GM12874 (cell line): ENCODE measurements at regions not wholly inside any gene's neighbourhood (a gene's known extent, or its start where the extent isn't known, plus 50 kb on each side); places are given as distances from the start of the nearest gene placed in this dataset.
A peak's percentile ranks its signal among the peaks of the same experiment; 100 is the strongest.

ENCODE experiments used
- TF ChIP-seq, protein P1 (sequence below): IDR thresholded peaks from 2 replicates; pipeline ENCODE4 v1.5.1; 2011; ENCODE audit warnings: low read depth, mild to moderate bottlenecking, control low read depth, low read length, moderate library complexity; ENCODE audit not compliant: insufficient read depth

DNA sequence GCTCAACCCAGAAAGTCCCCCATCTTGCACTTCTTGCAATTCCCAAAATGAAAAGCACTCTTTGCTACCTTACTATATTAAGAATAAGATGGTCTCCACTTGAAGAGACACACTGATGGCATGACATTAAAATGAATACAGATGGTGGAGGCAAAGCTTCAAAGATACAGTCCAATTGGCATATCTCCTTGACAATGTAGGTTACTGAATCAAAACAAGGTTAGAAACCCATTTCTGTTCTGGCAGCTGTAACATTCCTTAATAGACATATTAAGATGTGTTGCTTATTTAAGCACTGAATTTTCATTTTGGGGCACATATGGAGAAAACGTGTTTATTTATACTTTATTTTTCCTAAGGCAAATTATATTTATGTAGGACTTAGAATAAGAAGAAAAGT is 1262.8 kb upstream of the CDH8 start:
- TF ChIP-seq, protein P1, sequence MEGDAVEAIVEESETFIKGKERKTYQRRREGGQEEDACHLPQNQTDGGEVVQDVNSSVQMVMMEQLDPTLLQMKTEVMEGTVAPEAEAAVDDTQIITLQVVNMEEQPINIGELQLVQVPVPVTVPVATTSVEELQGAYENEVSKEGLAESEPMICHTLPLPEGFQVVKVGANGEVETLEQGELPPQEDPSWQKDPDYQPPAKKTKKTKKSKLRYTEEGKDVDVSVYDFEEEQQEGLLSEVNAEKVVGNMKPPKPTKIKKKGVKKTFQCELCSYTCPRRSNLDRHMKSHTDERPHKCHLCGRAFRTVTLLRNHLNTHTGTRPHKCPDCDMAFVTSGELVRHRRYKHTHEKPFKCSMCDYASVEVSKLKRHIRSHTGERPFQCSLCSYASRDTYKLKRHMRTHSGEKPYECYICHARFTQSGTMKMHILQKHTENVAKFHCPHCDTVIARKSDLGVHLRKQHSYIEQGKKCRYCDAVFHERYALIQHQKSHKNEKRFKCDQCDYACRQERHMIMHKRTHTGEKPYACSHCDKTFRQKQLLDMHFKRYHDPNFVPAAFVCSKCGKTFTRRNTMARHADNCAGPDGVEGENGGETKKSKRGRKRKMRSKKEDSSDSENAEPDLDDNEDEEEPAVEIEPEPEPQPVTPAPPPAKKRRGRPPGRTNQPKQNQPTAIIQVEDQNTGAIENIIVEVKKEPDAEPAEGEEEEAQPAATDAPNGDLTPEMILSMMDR, result no peak

DNA sequence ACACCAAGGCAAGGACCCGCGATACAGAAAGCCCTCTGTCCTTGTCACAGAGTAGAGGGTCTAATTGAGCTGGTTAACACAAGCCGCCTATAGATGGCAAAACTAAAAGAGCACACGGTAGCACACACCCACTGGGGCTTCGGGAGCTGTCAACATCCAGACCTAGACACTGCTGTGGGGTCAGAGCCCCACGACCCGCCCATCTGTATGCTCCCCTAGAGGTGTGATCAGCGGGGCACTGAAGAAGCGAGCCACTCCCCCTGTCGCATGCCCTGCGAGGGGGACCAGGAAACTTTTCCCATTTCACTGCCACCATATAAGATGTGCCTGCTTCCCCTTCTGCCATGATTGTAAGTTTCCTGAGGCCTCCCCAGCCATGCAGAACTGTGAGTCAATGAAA is 1255.8 kb upstream of the CDH8 start:
- TF ChIP-seq, protein P1, result no peak

GRCh38 chr16:63289834-63290460 is 1253.7 kb upstream of the CDH8 start:
- TF ChIP-seq, protein P1, result peak; percentile 65; the same call in 1 of the 2 replicates

- TF ChIP-seq, protein P1, result no peak
Measured at GRCh38 chr16:63287401-63287800, 1251.2 kb upstream of the CDH8 start.

- TF ChIP-seq, protein P1, result no peak
Measured at GRCh38 chr16:63283721-63284120, 1247.5 kb upstream of the CDH8 start.

DNA sequence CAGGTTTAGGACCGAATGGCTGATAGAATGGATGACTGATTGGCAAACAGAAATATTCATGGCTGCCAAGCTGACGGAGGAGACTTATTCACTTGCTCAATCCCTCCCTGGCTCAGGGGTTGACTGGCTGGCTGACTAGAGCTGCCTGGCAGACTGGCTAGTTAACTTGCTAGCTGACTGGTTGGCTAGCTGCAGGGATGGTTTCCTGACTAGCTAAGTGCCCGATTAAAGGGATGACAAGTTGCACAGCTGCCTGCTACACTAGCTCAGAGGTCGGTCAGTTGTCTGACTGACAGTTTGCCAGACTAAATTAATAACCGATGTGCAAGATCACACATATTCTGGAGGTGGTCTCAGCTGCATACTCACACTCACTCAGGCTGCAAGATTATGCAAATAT is 1208.4 kb upstream of the CDH8 start:
- TF ChIP-seq, protein P1, result no peak

DNA sequence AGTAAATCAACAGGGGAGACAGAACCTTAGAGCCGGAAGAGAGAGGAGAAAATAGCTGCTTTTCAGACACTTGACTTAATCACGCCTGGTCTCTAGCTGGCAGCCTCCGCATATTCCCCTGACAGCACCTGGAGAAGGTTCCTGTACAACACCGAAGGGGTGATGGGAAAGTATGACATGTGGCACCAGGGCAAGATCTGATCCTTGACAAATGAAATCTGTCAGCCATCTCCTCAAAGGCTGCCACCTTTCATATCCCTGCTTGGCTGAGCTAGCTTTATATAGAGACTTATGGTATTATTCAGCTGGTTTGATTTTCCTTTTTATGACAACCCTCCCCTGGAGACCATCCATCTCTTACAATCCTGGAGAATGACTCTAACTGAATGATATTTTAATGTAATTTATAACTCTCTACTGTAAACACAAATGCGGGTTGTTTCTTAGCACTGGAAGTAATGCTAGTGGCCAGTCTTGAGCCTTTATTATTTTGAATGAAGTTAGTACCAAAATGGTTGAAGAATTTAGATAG is 1205.3 kb upstream of the CDH8 start:
- TF ChIP-seq, protein P1, result no peak
